NCI-H446 (cell line): ENCODE measurements at regions not wholly inside any gene's neighbourhood (a gene's known extent, or its start where the extent isn't known, plus 50 kb on each side); places are given as distances from the start of the nearest gene placed in this dataset.

Source experiments
- DNase-seq, 2 experiments: peaks; one replicate each; lab custom pipeline; 2025; lab: John Stamatoyannopoulos, UW

- DNase-seq = no peak
Measured at GRCh38 chr1:239600588-239600987, 214.2 kb downstream of the CHRM3 start.

GRCh38 chr1:239601108-239601507 is 214.7 kb downstream of the CHRM3 start:
- DNase-seq = no peak

- DNase-seq = no peak
Measured at GRCh38 chr1:239603530-239603929, 217.2 kb downstream of the CHRM3 start.

GRCh38 chr1:239606850-239607400 is 220.6 kb downstream of the CHRM3 start:
- no peak for DNase-seq

GRCh38 chr1:239608469-239608868 is 222.1 kb downstream of the CHRM3 start:
- no peak for DNase-seq

GRCh38 chr1:239612379-239612778 is 226.0 kb downstream of the CHRM3 start:
- DNase-seq = no peak

- DNase-seq = no peak
Measured at GRCh38 chr1:239616673-239617072, 230.3 kb downstream of the CHRM3 start.

- no peak for DNase-seq
Measured at GRCh38 chr1:239617259-239617658, 230.9 kb downstream of the CHRM3 start.

GRCh38 chr1:239617731-239618130 is 231.4 kb downstream of the CHRM3 start:
- DNase-seq = no peak

- no peak for DNase-seq
Measured at GRCh38 chr1:239619190-239619589, 232.8 kb downstream of the CHRM3 start.

- no peak for DNase-seq
Measured at GRCh38 chr1:239630767-239631166, 244.4 kb downstream of the CHRM3 start.

- no peak for DNase-seq
Measured at GRCh38 chr1:239633432-239633831, 247.1 kb downstream of the CHRM3 start.

GRCh38 chr1:239635276-239635675 is 248.9 kb downstream of the CHRM3 start:
- no peak for DNase-seq

GRCh38 chr1:239636347-239636746 is 250.0 kb downstream of the CHRM3 start:
- no peak for DNase-seq

GRCh38 chr1:239644604-239645003 is 258.2 kb downstream of the CHRM3 start:
- no peak for DNase-seq

- DNase-seq = no peak
Measured at GRCh38 chr1:239647045-239647444, 260.7 kb downstream of the CHRM3 start.

GRCh38 chr1:239647964-239648632 is 261.7 kb downstream of the CHRM3 start:
- DNase-seq = no peak

- DNase-seq = no peak
Measured at GRCh38 chr1:239655023-239655422, 268.7 kb downstream of the CHRM3 start.

GRCh38 chr1:239657291-239657690 is 270.9 kb downstream of the CHRM3 start:
- DNase-seq = no peak

- DNase-seq = no peak
Measured at GRCh38 chr1:239662950-239663349, 276.6 kb downstream of the CHRM3 start.

- DNase-seq = no peak
Measured at GRCh38 chr1:239672256-239672655, 285.9 kb downstream of the CHRM3 start.

GRCh38 chr1:239675735-239676134 is 289.4 kb downstream of the CHRM3 start:
- DNase-seq = no peak

GRCh38 chr1:239676522-239677273 is 290.3 kb downstream of the CHRM3 start:
- no peak for DNase-seq
